B cell (primary cell): ENCODE measurements at regions not wholly inside any gene's neighbourhood (a gene's known extent, or its start where the extent isn't known, plus 50 kb on each side); places are given as distances from the start of the nearest gene placed in this dataset.

ENCODE experiments used
- ATAC-seq: fragments of 200-7000 bp; cut with Tn5 transposase; one replicate; pipeline ENCODE4 v1.10.0; 2021; ENCODE audit warnings: low read depth, mild to moderate bottlenecking, moderate number of reproducible peaks, moderate library complexity
- CTCF ChIA-PET: fragments of 350-600 bp; sonication (Branson Sonifier 250); formaldehyde crosslinking; loops from one replicate; lab custom pipeline; 2021; ENCODE audit warnings: antibody characterized with exemption, inconsistent platforms; lab: Charles Lee
- POLR2A ChIA-PET: fragments of 350-600 bp; sonication (Branson Sonifier 250); formaldehyde crosslinking; loops from one replicate; lab custom pipeline; 2021; ENCODE audit warnings: antibody characterized with exemption; lab: Charles Lee
- DNase-seq: peaks from one replicate; pipeline ENCODE4 v3.0.0; 2013
- H2AFZ ChIP-seq: 2 replicates; pipeline ENCODE4 v1.6.1; 2012; ENCODE audit warnings: mild to moderate bottlenecking, low read depth, low read length; ENCODE audit not compliant: insufficient read depth, poor library complexity, severe bottlenecking
- H3K27ac ChIP-seq, 2 donors: 1 replicate in 1 of 2; 2 replicates in 1 of 2; pipeline ENCODE4 v1.5.1; 2012 to 2013; ENCODE audit warnings: low read length in 2 of 2, mild to moderate bottlenecking in 2 of 2, moderate library complexity in 1 of 2
- H3K27me3 ChIP-seq, 4 experiments: fragments of 200-600 bp in 1 of 4; sonication (generic) in 1 of 4; replicated peaks in 1 of 4; 1 replicate in 2 of 4; 2 replicates in 2 of 4; pipeline versions ENCODE4 v1.6.1 to v1.7.0; 2013 to 2016; ENCODE audit warnings: low read length in 3 of 4, mild to moderate bottlenecking in 2 of 4, mixed read lengths in 1 of 4, moderate library complexity in 1 of 4; ENCODE audit not compliant: insufficient read depth in 4 of 4, control insufficient read depth in 3 of 4; ENCODE audit errors: control extremely low read depth in 1 of 4
- H3K36me3 ChIP-seq, 2 experiments: replicated peaks in 1 of 2; 1 replicate in 1 of 2; 2 replicates in 1 of 2; pipeline versions ENCODE4 v1.6.1 to v1.7.1; 2013; ENCODE audit warnings: low read length in 1 of 2; ENCODE audit not compliant: insufficient read depth in 2 of 2, control insufficient read depth in 1 of 2; ENCODE audit errors: control extremely low read depth in 1 of 2, extremely low read depth in 1 of 2
- H3K4me1 ChIP-seq, 2 donors: fragments of 200-600 bp in 1 of 2; sonication (generic) in 1 of 2; 1 replicate in 1 of 2; 2 replicates in 1 of 2; pipeline versions ENCODE4 v1.5.1 to v1.6.1; 2013 to 2017; ENCODE audit warnings: low read length in 2 of 2; ENCODE audit not compliant: control insufficient read depth in 2 of 2, insufficient read depth in 2 of 2
- H3K4me2 ChIP-seq: replicated peaks from 2 replicates; pipeline ENCODE3; 2012; ENCODE audit warnings: mild to moderate bottlenecking, low read depth, low read length; ENCODE audit not compliant: poor library complexity, severe bottlenecking
- H3K4me3 ChIP-seq, 5 experiments: fragments of 200-600 bp in 1 of 5; sonication (generic) in 1 of 5; 1 replicate in 3 of 5; 2 replicates in 2 of 5; pipeline versions ENCODE4 v1.5.1 to v1.7.0; 2011 to 2016; ENCODE audit warnings: low read length in 4 of 5, mild to moderate bottlenecking in 4 of 5, low read depth in 2 of 5, control low read depth in 1 of 5, moderate library complexity in 1 of 5; ENCODE audit not compliant: insufficient read depth in 1 of 5; ENCODE audit errors: control extremely low read depth in 1 of 5, extremely low read depth in 1 of 5
- H3K79me2 ChIP-seq: fragments of 200-600 bp; sonication (generic); one replicate; pipeline ENCODE4 v1.6.0; 2016; ENCODE audit warnings: low read length; ENCODE audit not compliant: control insufficient read depth, insufficient read depth
- H3K9ac ChIP-seq: fragments of 200-600 bp; sonication (generic); 2 replicates; pipeline ENCODE4 v1.6.1; 2017; ENCODE audit warnings: mild to moderate bottlenecking, low read length, moderate library complexity
- H3K9me3 ChIP-seq, 3 donors: one replicate each; pipeline versions ENCODE4 v1.6.1 to v1.7.1; 2013; ENCODE audit warnings: low read length in 2 of 3; ENCODE audit not compliant: control insufficient read depth in 2 of 3, insufficient read depth in 1 of 3; ENCODE audit errors: control extremely low read depth in 1 of 3
- H4K20me1 ChIP-seq: 2 replicates; pipeline ENCODE4 v1.6.0; 2012; ENCODE audit warnings: mild to moderate bottlenecking, low read length; ENCODE audit not compliant: insufficient read depth, control insufficient read depth, poor library complexity, severe bottlenecking
- H3K27ac Mint-ChIP-seq: one replicate; pipeline ENCODE4 v1.8.0; 2021; ENCODE audit warnings: mixed read lengths
- H3K27me3 Mint-ChIP-seq: one replicate; pipeline ENCODE4 v1.8.0; 2021; ENCODE audit warnings: mixed read lengths
- H3K4me1 Mint-ChIP-seq: one replicate; pipeline ENCODE4 v1.8.0; 2021; ENCODE audit warnings: mixed read lengths
- H3K4me3 Mint-ChIP-seq: one replicate; pipeline ENCODE4 v1.8.0; 2021; ENCODE audit warnings: mixed read lengths
- H3K9me3 Mint-ChIP-seq: one replicate; pipeline ENCODE4 v1.8.0; 2022; ENCODE audit warnings: mixed read lengths; ENCODE audit not compliant: insufficient read depth
- CTCF ChIP-seq: fragments of 200-600 bp; IDR thresholded peaks from one replicate; pipeline ENCODE4 v1.8.0; 2022; ENCODE audit warnings: antibody characterized with exemption, mild to moderate bottlenecking
- EZH2 ChIP-seq: IDR thresholded peaks from 2 replicates; pipeline ENCODE4 v1.6.1; 2012; ENCODE audit warnings: borderline replicate concordance, low read depth, mild to moderate bottlenecking, moderate library complexity, low read length; ENCODE audit not compliant: insufficient read depth, poor library complexity, severe bottlenecking
- WGBS: methylation state at CpG from one replicate; pipeline ENCODE4 v1.1.5; 2013; ENCODE audit warnings: missing lambda C conversion rate; ENCODE audit not compliant: insufficient coverage; 5-methylcytosine and 5-hydroxymethylcytosine counted together
- intact Hi-C: fragments of 100-400 bp; cut with micrococcal nuclease; formaldehyde crosslinking; loops from one replicate; pipeline ENCODE4 v1.10.0; 2022

GRCh38 chr10:131850383-131850870 lies 50.4 kb upstream of the PPP2R2D start:
- DNase-seq (no peak), ATAC-seq (no peak)
- Histone ChIP-seq H3K4me3 (no peak overlapping the region), H3K36me3 (no peaks in the 10 kb centered on the region), H3K9ac (no peak overlapping the region), H3K4me2 (no peak overlapping the region), H3K4me1 (no peaks in the 10 kb centered on the region), H3K9me3 (peaks cover 0 to 15% (median 0%) of the 10 kb centered on the region in 3 donors), H3K79me2 (no peaks in the 10 kb centered on the region), H4K20me1 (no peaks in the 10 kb centered on the region), H3K27ac (no peak overlapping the region), H3K27me3 (no peaks in the 10 kb centered on the region), H2AFZ (no peak overlapping the region)
- ChIA-PET CTCF (no interaction called here), POLR2A (no interaction called here)
- Mint-ChIP-seq H3K27me3 (no peaks in the 10 kb centered on the region), H3K4me3 (no peak overlapping the region), H3K9me3 (no peaks in the 10 kb centered on the region), H3K27ac (no peak overlapping the region), H3K4me1 (no peaks in the 10 kb centered on the region)
- TF ChIP-seq CTCF: no peak
- no peak for TF ChIP-seq EZH2
- 94% methylated on average over 2 of the region's 6 CpGs for WGBS
- intact Hi-C loops: no loop called here
